ACHN (cell line): ENCODE measurements at regions not wholly inside any gene's neighbourhood (a gene's known extent, or its start where the extent isn't known, plus 50 kb on each side); places are given as distances from the start of the nearest gene placed in this dataset.

Source experiments
- DNase-seq: peaks from one replicate; pipeline ENCODE4 v3.0.0-alpha.2; 2015
- in situ Hi-C: cut with HindIII; loops from 2 replicates; pipeline ENCODE4 v1.10.0; 2017; ENCODE audit warnings: low sequenced_read_pairs, low pct_ligation_motif_present, low pct_unique_long_range_greater_than_20kb

DNA sequence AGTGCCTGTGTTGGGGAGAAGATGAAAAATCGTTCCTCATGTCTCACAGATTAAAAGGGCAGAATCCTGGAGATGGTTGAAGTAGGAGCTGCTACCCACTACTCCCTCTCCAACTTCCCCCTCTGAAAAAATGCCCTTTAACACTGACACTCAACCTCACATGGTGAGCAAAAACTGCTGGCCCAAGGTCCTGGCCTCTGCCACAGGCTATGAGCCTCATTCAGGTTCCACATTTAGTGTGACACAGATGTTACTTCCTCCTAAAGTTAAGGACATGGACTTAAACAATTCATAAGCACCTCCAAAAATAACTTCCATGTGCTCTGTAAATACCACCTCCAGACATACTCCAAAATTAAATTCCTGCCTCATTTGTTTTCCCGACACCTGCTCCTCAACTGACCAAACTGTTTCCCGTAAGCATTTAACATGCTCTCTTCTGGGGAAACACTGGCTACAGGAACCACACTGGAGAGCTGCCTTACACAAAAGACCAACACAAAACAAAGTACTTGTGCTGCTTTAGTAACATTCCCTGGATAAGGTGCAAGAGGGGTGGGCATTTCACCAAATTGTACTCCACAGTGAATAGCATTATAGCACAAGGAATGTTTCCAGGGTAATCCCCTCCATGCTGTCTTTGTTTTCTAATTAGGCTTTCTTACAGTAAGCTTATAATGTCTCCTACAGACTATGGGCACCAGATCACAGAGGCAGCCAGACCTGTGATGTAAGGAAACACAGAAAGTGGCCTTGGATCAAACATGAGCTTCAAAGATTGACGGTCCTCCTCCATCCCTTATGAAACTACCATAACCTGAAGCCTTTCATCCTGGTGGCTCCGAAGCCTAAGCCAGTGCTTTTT is 57.0 kb downstream of the PHLDA1 start:
- in situ Hi-C loops = no loop called here
- DNase-seq = no peak

DNA sequence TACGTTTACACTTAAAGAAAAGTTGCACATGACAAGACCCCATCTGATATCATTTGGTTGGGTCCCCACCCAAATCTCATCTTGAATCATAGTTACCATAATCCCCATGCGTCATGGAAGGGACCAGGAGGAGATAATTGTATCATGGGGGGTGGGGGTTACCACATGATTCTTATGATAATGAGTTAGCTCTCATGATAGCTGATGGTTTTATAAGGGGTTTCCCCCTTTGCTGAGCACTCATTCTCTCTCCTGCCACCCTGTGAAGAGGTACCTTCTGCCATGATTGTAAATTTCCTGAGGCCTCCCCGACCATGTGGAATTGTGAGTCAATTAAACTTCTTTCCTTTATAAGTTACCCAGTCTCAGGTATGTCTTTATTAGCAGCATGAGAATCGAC is 60.3 kb downstream of the PHLDA1 start:
- no peak for DNase-seq
- in situ Hi-C loops = no loop called here

DNA sequence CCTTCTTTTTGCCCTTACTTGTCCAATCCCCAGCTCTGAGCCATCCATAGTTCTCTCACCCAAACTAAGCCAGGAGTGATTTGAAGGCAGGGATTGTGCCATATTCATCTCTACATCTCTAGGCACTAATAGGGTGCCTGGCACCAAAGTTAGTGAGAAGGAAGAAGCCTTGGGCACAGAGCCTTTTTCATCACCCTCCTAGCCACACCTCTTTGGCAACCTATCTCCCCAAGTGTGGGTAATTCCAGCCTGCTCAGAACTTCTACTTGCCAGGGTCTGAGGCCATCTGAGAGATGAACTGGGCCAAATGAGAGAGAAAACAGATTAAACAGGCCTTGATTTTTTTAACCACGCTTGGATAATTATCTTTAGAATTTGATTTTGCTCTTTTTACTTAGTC is 61.3 kb downstream of the PHLDA1 start:
- no peak for DNase-seq
- in situ Hi-C loops = no loop called here

DNA sequence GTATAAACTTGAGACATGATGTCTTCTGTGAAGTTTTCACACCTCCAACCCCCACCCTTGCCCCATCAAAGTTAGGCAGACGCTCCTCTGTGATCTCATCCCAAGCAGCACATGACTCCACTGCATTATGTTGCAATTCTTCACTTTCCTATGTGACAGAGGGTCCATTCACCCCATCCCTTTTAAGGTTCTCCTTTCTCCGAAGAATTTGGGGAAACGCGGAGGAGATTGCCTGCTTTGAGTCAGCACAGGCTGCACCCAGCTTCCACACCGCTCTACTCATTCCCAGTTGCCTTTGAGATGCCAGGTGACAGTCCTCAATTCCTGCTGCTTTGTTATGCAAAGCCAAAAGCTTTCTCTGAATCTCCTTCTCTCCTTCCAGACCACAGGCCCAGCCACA is 61.8 kb downstream of the PHLDA1 start:
- no peak for DNase-seq
- in situ Hi-C loops = no loop called here

DNA sequence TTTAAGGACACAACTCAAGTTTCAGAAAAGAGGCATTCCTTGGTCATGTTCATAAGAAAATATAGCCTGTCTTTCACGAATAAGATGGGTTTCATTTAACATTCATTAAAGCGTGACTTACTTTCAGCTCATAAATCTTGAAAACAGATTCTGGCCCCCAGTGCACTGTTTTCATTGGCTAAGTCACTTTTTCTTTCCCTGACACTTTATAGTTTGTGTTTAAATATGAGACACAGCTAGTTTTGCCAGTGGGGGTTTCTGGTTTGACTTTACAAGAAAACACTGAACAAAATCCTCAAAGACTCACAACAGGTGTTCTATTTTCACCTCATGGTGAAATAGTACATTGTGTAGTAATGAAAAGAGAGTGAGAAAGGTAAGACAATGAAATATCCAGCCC is 65.9 kb downstream of the PHLDA1 start:
- no peak for DNase-seq
- in situ Hi-C loops = no loop called here

DNA sequence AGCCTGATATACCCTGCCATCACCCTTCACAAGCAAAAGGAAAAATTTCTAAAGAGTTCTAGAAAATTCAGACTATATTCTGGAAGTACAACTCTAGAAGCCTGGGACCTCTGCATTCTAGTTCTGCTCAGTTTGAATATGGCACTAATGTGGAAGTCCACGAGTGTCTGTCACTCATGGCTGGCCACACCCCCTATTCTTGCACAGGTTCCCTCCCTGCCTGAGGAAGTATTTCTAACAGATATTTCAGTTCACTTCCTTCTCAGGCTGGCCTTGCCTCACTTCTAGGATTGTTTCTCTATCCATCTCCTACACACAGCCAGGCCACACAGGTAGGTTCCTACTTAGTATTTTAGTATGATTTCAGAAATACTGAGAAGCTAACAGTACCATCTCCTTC is 67.4 kb downstream of the PHLDA1 start:
- in situ Hi-C loops = no loop called here
- no peak for DNase-seq

DNA sequence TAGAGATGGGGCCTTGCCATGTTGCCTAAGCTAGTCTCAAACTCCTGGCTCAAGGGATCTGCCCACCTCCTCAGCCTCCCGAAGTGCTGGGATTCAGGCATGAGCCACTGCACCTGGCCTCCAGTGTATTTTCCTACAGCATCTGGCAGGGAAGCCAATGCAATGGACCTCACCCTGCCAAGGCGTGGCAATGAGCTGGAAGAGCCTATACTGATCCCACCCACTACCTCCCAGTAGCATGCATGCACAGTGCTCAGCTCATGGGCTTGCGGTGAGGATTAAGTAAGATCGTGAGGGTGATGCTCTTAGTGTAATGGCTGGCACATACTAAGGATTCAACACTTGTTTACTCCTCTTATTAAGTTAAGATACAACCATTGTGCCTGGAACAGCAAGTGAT is 69.7 kb downstream of the PHLDA1 start:
- in situ Hi-C loops = no loop called here
- no peak for DNase-seq

DNA sequence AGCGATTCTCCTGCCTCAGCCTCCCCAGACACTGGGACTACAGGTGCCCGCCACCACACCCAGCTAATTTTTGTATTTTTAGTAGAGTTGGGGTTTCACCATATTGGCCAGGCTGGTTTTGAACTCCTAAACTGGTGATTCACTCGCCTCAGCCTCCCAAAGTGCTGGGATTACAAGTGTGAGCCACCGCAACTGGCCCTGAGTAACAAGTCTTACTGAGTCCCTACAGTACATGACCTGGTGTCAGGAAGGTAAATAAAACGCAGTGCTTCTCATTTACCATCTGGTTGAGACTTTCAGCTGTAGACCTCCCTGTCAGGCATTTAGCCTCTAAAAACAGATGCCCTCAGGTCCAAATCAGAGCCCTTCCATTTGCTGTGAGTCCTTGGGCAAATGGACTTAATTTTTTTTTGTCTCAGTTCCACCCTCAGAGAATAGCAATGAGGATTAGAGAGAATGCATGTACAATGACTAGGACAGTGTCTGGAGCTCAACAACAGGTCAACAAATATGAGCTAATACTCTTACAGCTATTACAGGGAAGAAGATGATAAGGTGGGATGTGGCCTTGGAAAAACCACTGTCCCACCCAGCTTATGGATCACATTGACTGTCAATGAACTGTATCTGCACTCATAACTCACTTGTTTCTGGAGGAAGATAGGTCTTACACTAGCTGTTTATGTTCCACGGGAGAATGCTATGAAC is 70.5 kb downstream of the PHLDA1 start:
- DNase-seq = no peak
- in situ Hi-C loops = no loop called here

DNA sequence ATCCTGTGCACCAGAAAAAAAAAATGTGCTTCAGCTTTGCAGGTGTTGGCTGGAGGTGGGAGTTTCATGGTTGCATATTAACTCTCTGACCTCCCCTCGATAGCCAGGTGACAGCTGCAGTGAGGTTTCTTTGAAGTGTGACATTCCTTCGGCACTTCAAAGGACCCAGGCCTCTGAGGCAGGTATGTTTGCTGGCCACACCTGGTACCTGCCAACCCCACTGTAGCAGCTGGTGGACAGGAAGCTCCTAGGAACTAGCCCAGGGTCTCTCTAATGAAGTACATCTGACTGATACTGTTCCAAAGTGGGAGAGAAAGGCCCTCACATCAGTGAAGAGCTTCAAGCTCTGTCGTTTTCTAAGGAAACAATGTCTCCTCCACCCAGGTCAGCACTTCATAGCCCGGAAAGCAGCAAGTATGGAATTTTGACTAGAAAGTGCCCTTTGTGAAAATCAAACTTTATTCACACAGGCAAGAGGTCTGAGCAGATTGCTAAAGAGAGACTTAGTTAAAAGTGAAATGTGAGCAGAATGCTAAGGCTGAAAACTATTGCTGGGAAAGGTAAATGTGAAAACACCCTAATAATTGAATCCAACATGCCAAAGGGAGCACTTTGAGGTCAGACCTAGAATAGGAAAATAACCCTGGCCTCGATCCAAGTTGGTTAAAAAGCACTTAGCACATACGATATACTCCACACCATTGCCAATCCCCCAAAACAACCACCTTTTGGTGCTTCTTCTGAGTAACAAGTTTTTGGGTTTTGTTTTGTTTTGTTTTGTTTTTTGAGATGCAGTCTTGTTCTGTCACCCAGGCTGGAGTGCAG is 71.3 kb downstream of the PHLDA1 start:
- in situ Hi-C loops = no loop called here
- DNase-seq = no peak

DNA sequence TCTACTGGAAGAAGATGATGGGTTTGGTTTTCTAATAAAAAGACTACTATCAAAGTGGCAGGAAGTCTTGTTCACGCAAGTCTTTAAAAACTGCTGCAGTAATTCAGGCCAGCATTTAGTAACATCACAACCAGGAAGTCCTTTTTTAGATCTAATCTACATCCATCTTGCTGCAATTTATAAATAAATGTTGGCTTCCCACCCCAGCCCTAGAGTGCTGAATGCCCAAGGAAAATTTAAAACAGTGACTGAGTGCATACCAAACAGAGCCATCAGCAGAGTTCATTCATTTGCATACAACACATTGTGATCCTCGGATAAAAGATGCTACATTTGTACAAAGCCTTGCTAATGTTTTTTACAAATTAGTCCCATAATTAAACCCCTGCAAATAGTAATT is 72.1 kb downstream of the PHLDA1 start:
- no peak for DNase-seq
- in situ Hi-C loops = no loop called here

DNA sequence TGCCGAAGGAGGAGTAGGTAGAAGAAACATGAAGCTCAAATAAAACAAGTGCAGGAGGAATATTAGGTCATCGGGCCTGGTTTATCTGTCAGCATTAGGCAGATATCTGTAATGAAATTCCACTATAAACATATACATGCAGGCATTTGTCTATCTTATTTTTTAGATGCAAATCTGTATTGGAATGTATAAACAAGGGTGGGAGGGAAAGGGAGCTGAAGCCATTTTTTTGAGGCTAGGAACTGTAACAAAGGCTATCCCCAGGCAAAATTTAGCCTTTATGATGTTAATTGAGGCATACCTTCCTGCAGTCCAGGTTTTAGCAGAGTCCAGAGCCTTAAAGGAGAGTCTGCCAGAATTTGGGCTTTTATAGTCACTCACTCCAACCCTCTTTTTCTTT is 72.5 kb downstream of the PHLDA1 start:
- in situ Hi-C loops = no loop called here
- no peak for DNase-seq

DNA sequence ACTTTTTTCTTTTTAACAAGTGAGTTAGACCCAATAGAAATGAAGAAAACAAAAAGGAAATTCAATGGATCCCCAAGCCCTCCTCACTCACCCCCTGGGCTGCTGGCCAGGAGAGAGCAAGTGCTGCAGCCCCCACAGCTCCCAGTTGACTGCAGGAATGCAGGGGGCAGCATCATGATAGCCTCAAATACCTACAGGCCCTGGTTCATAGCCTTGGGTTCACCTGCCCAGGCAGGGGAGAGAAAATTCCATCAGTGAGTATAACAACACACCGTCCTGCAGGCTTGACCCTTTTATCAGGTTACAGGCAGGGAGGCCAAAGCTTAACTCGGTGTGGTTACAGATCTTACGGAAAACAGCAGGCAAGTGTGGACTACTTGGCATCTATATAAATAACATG is 76.3 kb downstream of the PHLDA1 start:
- no peak for DNase-seq
- in situ Hi-C loops = no loop called here

DNA sequence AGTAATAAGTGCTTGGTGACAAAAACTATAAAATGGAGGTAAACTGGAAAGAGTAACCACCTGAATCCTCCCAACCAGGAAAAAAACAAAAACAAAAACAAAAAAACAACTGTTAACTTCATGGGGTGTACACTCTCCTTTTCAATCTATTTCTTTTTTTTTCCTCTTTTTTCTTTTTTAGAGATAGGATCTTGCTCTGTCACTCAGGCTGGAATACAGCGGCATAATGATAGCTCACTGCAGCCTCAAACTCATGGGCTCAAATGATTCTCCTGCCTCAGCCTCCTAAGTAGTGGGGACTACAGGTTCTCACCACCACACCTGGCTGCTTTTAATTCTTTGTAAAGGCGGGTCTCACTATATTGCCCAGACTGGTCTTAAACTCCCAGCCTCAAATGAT is 76.8 kb downstream of the PHLDA1 start:
- in situ Hi-C loops = no loop called here

DNA sequence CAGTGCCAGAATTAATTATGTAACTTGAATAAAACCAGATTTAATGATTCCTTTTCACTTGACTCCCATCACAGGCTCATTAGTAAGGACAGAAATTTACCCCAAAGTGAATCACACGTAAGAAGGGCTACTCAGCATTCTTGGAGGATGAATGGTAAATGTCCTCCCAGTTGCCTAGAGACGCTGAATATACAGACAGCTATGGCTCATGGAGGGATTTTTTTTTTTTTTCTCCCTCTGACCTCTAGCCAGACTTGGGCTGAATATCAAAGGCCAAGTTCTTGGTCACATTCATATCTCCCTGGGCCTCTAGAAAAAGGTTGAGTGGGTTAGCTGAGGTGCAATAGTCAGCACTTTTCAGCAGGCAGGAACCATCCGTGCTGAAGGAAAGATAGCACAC is 77.5 kb downstream of the PHLDA1 start:
- in situ Hi-C loops = no loop called here
- DNase-seq = peak; percentile 99

More for the DNA sequence above, 76.8 kb downstream of the PHLDA1 start:
- no peak for DNase-seq

DNA sequence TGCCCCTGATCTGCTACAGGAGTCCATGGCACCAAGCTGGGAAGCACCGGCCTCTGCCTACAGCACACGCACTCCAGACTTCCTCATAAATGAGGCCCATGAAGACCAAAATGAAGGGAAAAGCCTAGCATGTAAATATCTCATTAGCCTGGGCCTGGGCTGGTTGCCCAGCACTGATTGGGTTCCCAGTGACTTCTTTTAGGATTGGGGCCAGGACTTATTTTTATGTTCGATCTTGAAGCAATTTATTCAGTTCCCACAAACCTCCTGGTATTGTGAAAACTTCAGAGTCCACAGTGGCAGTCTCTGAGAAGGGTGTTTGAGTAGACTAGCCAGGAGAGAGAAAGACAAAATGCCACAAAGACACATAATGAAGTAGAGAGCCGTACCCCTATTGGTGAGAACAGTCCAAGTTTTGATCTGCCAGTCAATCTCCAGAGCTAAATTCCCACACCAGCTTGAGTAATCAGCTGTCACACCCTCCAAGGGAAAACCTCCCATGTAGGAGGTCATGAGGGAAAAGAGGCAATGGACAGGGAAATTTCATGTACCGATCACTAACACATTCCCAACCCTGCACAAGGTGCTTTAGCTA is 78.2 kb downstream of the PHLDA1 start:
- in situ Hi-C loops = no loop called here
- DNase-seq = peak; percentile 91

DNA sequence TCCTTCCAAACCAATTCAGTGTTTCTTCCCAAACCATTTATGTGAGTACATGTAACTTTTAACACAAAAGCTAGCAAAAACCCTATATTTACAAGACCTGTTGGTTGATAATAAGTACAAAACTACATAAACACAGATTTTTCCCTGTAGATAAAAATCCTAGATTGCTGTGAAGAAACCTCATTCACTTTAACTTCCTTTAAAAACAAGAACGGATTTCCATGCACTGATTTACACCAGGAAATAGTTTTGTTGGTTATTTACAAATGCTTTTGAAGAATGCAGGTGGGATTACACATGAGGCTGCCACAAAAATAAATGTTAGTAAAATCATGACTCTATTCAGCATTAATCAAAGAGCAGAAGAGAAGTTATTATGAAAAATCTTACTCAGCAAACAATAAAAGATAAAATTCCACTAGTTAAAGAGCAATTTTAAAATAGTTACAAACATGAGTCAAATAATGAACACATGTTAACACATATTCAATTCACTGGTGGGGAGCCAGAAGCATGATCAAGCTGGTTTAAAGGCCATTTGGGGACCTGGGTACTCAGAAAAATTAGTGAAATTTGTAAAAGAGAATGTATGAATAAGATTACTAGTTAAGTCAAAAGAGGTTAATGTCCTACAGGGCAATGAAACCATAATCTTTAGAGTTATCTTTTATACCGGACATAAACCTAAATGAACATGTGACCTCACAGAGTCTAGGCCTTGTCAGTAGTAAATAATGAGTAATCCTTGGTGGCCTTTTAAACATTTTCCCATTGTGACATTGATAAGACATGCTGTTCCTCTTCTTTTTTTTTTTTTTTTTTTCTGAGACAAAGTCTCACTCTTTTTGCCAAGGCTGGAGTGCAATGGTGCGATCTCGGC is 79.9 kb downstream of the PHLDA1 start:
- in situ Hi-C loops = no loop called here
- no peak for DNase-seq

DNA sequence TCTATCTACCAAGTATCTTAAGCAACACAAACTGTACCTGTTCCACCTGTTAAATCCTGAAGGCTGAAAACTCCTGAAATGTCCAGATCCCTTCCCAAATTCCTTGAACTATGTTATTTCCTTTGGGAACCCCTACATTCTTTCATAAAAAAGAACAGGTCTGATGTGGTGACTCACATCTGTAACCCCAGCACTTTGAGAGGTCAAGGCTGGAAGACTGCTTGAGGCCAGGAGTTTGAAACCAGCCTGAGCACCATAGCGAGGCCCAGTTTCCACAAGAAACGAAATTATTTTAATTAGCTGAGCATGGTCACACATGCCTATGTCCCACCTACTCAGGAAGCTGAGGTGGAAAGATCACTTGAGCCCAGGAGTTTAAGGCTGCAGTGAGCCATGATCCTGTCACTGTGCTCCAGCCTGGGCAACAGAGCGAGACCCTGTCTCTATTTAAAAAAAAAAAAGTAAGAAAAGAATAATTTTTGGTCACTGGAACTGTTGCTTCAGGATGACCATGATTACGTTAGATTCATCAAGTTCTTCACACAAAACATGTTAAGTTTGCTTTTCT is 84.3 kb downstream of the PHLDA1 start:
- in situ Hi-C loops = no loop called here
- no peak for DNase-seq

DNA sequence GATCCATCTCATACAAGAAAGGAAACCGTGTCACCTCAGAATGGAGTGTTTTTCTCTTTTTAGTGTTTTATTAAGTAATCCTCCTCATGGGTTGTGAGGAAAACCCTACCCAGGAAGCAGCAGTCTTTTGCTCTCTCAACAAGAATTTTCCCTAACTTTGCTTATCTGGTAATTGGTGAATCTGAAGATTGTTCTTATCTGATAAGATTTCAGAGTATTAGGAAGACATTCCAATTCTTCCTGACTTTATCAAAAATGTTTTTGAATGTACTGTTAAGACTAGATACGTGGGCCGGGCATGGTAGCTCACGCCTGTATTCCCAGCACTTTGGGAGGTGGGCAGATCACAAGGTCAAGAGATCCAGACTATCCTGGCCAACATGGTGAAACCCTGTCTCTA is 86.0 kb downstream of the PHLDA1 start:
- in situ Hi-C loops = no loop called here

More for the DNA sequence above, 86.0 kb downstream of the PHLDA1 start:
- DNase-seq = no peak
